Gastroesophageal sphincter (tissue), 3 donors: ENCODE measurements at regions not wholly inside any gene's neighbourhood (a gene's known extent, or its start where the extent isn't known, plus 50 kb on each side); places are given as distances from the start of the nearest gene placed in this dataset.

ENCODE experiments used
- CTCF ChIP-seq, 4 experiments: fragments of 200-600 bp in 2 of 4; fragments of 450-650 bp in 2 of 4; sonication (generic) in 1 of 4; IDR thresholded peaks; one replicate each; pipeline ENCODE4 v1.5.1; 2017 to 2019; ENCODE audit warnings: antibody characterized with exemption in 4 of 4, mild to moderate bottlenecking in 2 of 4, moderate library complexity in 2 of 4
- EP300 ChIP-seq: sonication (generic); formaldehyde crosslinking; IDR thresholded peaks from one replicate; pipeline ENCODE4 v1.6.1; 2017; ENCODE audit warnings: antibody characterized with exemption, mild to moderate bottlenecking
- POLR2A ChIP-seq, 2 donors: fragments of 450-650 bp; IDR thresholded peaks; one replicate each; pipeline ENCODE4 v1.6.1; 2017; ENCODE audit warnings: antibody characterized with exemption in 2 of 2, mild to moderate bottlenecking in 2 of 2, moderate library complexity in 1 of 2
- POLR2AphosphoS5 ChIP-seq: sonication (generic); formaldehyde crosslinking; IDR thresholded peaks from one replicate; pipeline ENCODE4 v1.6.1; 2017; ENCODE audit warnings: antibody characterized with exemption

- TF ChIP-seq CTCF (IDR thresholded peaks at IDR 0.05) (no peak), POLR2A (IDR thresholded peaks at IDR 0.05) (no peak), POLR2AphosphoS5 (no peak), EP300 (no peak)
Observed at GRCh38 chr4:152153476-152154270, 382.2 kb downstream of the FBXW7 start.
